HG03520 (cell line): ENCODE measurements at regions not wholly inside any gene's neighbourhood (a gene's known extent, or its start where the extent isn't known, plus 50 kb on each side); places are given as distances from the start of the nearest gene placed in this dataset.
"Not testable (repeated sequence)": the region's sequence is repeated elsewhere in the genome, so short reads cannot be mapped to it uniquely, and the experiment has no call there.

Experiments
- ATAC-seq: cut with Tn5 transposase; IDR thresholded peaks from one replicate; pipeline ENCODE4 v1.9.1; 2021; ENCODE audit warnings: mild to moderate bottlenecking, moderate library complexity; ENCODE audit not compliant: unreplicated experiment

DNA sequence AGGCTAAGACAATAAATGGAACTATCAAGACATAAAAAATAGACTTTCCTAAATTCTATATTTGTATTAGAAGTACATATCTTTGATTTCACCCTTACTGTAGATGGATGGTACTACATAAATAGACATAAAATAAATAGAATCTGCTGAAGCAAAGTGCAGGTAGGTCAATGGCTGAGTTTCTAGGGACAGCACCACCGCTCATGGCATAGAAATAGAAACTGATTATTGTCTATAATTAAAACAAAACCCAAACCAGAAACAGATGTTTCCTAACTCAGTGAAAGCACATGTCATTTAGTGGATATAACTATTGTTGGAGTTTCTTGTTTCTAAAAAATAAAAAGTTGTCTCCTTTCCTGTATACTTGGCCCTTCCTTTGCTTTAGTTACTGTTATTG lies 387.3 kb upstream of the ADGRL3 start:
- no peak for ATAC-seq

DNA sequence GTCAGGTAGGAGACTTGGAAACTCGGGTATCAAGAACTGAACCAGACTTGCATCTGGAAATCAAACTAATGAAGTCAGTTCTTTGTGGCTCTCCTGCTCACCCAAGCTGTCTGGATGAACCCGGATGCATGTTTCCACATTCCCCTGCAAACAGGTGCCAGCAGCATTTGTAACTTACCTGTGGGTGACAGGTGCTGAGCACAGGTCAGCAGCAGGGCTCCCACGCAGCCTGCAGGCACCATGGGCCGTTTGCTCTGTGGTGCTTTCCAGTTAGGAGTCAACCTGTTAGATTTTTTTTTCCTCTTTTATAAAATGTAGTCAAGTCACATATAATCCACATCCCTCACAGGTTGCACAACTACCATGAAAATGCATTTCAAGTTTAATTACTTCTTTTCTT lies 385.6 kb upstream of the ADGRL3 start:
- ATAC-seq = no peak

DNA sequence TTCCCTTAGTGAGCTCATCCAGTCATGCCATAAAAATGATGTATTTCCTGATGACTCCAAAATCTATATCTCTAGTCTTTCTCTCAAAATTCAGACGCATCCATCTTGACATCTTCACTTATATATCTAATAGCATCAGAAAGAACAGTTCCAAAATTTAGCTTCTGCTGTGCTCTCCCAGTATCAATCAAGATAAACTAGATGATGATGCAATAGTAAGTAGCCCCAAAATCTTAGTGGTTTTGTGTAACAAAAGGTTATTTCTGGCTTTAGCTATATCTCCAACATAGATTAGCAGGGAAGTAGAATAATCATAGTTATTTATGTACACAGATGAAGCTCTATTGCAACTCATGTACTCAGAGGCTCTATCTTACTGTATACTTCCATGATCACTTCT lies 382.5 kb upstream of the ADGRL3 start:
- ATAC-seq = no peak

DNA sequence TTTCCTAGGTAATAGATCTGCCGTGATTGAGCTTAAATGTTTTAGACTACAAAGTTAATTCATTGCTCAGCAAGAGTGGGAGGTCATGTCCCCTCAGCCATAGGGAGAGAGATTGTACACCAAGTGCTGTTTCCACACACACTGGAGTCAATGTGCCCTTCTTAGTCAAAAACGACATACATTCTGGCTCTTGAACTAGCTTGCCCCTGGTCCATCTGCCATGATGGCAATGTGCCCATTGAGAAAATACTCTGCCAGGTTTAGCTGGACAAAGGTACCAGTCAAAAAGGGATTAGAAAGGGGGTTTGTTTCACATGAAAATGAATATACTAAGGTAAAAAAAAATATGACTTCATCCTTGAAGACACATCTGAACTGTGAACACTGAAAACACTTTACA lies 377.1 kb upstream of the ADGRL3 start:
- ATAC-seq = no peak

DNA sequence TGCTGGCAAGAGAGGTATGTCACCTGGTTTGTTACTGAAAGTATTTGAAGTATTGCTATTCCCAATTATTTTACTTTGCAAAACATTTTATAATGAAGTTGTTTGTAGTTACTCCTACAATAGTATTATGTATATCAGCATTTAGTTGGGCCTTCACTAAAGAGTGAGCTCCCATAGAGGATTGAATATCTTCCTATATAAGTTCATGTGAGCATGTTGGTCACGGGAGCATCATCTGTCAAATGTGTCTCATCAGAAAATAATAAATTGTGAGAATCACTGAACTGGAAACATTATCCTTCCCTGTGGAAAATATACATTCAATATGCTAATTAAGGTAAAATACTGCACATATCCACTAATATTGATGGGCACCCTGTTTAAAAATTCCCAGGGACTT lies 360.1 kb upstream of the ADGRL3 start:
- ATAC-seq = no peak

DNA sequence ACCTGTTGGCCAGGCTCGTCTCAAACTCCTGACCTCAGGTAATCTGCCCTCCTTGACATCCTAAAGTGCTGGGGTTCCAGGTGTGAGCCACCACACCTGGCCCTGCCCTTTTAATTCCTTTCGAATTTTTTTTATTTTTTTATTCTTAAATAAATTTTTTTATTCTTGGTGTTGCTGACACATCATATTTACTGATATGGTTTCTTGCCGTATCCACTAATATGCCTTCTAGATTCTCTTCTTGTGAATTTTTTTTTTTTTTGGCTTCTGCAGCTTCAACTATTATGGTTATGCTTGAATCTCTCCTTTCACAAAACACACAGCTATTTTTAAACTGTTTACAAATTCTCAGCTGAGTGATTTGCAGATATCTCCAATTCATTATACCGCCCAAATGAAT lies 353.4 kb upstream of the ADGRL3 start:
- ATAC-seq = no peak

DNA sequence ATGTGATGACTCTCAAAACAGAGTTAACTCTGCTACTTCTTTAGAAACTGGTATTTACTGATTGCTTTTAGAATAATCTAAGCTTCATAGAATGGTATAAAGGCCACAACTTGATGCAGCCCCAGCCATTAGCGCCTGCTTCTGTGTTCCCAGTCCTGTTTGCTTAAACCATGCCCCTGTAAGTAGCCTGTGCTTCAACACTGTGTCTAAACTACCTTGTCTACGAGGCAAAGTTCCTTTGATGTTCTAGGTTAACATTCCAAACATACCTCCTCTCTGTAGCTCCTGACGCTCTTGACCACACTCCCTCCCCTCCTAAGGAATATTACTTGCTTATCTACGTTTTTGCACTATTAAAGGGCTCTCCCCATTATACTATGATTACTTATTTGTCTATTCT lies 352.5 kb upstream of the ADGRL3 start:
- ATAC-seq = no peak

DNA sequence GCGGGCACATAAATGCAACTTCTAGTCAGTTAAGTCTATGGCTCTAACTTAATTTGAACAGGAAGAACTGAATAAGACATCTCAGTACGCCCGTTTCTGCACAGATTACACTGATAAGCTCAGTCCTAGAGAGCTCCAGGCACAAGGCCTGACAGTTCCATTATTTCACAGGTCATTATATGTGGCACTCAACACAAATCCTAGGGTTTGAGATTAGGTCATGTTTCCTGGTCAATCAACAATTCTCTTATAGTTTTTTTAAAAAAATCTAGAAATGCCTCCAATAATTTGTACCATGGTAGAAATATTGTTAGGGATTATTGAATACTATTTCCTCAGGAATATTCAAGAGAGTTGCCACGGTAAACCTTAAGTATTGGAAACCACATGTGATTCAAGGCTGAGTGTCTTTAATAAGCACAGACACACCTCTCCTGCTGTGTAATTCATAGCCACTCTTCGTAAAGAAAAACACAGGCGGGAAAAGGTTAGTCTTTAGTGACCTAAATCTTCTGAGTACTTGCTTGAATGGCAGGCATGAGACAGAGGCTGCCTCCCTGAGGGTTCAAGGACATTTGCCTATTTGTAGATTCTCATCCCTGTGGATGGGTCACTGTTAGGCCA lies 342.9 kb upstream of the ADGRL3 start:
- ATAC-seq = no peak

DNA sequence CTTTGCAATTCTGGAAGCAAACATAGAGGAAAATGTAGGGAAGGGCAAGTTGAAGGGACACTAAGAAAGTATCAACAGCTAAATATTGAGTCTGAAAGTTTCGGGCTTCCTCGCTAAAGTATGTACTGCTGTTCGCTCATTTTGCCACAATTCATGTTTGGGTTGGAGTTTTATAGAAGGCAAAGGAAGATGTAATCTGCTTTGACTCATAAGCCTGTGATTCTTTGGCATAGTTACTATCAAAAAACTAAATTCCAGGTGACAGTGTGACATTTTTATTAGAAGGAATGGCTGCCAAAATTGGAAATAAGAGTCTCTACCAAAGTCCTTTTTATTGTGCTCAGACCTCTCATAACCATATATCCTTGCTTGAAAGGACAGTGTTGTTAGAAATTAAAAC lies 336.7 kb upstream of the ADGRL3 start:
- ATAC-seq = no peak

DNA sequence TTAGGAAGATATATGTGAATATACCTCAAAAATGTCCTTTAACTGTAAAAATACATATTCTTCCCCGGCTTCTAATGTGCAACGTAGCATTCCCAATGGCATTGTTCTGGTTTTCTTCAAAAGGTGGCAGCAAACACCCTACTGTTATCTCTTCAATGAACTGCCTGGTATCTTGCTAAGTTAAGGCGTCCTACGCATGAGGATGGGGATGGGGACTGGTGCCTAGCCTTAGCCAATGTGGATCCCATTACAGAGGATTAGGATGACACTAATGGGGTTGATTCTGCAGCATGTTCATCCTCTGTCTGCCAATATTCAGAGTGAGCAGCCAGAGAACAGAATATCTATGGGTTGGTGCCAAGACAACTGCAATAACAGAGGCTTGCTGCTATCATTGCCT lies 334.9 kb upstream of the ADGRL3 start:
- no peak for ATAC-seq

DNA sequence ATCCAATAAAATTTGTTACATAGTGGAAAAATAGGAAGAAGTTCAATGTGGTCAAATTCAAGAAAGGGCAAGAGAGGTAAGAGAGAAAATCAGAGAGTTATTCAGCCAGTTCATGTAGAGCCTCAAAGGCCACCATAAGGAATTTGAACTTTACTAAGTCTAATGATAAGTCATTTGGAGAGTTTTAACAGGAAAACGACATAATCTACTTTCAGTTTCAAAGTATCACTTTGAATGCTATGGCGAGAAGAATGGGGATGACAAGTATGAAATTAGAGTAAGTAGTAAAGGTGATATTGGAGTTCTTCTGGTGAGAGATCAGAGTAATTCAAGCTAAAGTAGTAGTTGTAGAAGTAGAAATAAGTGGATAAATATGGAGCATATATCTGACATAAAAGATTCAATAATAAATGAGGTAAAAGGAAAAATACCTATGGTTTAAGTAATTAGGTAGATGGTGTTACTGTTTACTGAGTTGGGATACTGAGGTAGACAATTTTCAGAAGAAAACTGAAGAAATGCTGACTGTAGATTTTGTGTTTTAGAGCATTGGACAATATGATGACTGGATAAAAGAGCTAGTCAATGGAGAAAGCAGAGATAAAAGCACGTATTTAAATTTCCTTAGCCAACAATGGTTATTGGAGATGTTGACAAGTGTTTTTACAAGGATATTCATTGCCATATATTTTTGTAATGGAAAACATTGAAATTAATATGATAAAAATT lies 331.7 kb upstream of the ADGRL3 start:
- no peak for ATAC-seq

DNA sequence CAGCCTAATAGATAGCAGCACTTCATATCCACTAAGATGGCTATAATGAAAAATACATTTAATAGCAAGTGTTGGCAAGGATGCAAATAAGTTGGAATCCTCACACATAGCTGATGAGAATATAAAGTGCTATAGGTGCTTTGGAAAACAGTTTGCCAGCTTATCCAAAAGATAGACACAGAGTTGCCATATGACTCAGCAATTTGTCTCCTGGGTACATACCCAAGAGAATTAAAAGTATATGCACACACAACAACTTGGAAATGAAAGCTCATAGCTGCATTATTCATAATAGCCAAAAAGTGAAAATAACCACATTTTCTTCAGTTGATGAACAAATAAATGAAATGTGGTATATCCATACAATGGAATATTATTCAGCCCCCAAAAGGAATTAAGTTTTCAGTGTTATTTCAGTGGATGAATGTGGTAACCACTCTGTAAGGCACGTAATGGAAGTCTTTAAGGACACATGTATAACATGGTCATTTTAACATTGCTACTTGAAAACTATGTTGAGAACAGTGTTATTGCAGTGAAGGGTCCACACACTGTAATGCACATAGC lies 320.9 kb upstream of the ADGRL3 start:
- ATAC-seq = no peak

DNA sequence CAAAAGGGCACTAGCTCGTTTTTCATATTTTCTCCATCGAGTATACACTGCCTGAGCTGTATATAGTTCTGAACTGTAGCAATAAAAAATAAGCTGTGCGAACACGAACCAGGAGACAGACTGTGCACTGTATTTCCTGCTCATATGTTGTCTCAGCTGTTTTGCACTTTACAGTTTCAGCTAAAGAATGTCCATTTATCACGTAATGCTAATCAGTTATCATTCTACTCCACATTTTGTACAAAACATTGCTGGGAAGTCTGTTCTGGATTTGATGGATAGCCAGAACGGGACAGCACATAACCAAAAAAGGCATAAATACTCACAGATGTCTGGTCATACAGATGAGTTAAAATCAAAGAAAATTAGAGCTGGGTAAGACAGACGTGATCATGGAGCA lies 315.5 kb upstream of the ADGRL3 start:
- no peak for ATAC-seq

DNA sequence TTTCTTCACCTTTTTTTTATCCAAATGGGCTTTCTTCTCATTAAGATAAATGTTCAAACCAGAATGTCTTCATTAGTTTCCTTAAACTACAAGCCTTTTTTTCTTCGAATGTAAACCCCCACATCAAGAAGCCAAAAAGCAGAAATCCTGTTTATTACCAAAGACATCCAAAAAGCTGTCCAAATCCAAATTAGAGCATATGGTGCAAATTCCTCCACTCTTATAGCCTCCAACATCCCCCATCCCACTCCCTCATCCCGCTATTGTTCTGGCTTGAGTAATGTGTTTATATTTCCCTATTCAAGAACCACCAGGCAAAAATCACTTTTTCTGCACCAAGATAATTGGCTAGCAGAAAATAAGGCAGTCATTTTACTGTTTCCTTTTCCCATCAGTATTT lies 315.1 kb upstream of the ADGRL3 start:
- ATAC-seq = no peak

DNA sequence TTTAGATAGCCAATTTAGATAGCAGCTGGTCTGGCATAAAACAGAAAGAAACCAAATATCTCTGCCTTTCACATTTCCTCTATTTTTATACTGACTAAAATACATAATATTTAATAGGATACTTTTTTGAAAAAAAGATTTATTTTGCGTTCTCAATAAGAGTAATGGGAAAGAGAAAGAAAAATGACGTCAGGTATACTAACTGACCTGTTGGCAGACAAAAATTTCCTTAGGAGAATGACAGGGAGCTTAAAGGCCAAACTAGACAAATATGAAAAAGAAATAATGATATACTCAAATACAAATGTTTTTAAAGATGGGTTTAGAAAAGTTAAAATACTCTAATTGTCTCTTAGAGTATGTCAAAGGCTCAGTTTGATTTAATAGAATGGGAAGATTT lies 309.4 kb upstream of the ADGRL3 start:
- no peak for ATAC-seq

DNA sequence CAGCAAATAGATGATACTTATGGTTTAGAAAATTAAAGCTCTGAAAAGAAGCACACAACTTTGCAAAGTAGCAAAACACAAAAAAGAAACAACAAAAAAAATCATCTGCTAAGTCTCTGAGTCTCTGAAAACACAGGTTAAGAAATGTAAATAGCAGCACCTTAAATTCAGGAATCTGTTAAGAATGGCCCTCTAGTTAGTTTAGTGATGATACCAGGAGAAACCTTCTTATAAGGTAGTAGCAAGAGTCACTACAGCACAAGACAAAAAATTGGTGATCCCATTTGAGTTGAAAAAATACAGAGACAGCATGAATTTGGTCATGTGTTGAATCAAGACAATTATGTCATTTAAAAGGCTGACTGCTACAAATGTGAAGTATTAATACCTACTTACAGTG lies 308.2 kb upstream of the ADGRL3 start:
- no peak for ATAC-seq

DNA sequence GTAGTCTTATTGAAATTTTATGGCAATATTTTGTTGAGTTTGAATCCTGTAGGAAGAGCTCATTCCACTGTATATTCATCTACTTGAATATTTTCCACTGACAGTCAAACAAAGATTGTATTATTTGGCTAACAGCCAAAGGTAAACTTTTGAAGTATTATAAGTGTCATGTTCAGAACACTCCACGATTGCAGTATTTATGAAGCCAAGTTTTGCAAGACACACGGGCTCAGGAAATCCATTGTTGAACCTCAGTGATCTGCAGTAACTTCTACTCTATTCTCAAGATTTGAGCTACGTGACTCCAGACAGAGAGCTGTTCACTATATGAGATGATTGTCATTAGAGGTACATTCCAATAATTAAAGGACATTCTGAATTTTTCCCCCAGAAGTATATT lies 302.7 kb upstream of the ADGRL3 start:
- no peak for ATAC-seq

DNA sequence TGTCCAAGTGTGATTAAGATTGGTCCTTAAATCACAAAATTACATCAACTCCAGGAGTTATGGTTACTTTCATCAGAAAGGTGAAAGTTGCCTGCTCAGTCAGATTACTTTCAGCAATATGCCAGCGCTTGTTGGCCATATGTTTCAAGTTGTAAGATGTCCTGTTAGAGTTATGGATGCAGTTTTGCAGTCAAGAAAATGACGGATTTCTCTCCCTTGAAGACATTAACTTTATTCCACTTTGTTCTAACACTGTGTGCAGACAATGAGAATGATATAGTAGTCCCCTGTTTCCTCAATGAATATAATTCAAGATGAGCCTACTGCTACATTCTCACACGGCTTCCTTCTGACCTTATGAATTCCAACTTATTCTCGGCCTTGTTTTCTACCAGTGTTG lies 295.0 kb upstream of the ADGRL3 start:
- ATAC-seq = no peak

DNA sequence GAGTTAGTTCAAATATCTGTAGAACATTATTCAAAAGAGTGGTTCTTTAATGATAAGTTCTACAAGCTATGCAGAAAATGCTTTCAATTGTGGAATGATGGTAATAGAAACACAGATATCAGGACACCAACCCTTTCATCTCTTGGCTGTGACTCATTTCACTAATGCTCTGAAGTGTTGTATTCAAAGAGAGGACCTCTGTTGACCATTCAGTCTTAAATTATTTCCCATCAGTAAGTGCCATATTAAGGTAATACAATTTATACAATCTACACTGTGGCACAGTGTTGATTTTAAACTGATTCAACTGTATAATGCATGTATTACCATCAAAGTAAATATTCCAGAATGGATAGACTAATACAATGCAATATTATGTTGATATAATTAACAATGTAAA lies 289.0 kb upstream of the ADGRL3 start:
- no peak for ATAC-seq

DNA sequence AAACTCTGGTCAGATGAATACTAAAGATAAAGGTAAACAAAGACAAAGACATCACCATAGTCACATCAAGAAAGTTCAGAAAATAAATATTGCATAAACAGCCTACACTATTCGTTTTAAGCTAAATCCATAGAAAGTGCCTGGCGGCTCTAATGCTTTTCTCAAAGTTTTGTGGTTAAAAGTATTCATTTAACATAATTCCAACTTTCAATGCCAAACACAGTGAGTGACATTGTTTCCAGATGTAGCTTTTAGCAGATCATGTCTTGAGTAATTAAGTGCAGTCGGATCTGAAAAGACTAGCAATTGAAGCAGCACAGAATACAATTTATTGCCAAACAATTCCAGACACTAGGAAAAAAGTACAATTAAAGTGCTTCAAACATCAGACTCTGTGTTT lies 287.1 kb upstream of the ADGRL3 start:
- ATAC-seq = no peak

DNA sequence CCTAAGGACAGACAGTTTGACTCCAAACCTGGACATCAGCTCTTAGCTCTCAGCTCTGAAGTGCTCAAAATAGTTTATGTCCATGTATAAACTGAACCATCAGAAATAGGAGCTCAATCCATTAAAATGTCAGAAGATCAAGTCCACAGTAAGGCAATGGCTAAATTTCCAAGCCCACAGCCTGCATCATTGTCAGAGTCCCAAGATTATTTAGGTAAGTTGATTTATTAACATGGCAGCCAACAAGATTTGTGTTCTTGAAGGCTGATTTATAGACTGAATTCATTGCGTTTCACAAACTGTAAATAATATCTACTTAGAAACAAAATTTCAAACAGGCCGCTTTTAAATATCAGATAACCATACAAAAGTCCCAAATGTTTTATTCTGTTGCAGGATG lies 286.5 kb upstream of the ADGRL3 start:
- no peak for ATAC-seq

DNA sequence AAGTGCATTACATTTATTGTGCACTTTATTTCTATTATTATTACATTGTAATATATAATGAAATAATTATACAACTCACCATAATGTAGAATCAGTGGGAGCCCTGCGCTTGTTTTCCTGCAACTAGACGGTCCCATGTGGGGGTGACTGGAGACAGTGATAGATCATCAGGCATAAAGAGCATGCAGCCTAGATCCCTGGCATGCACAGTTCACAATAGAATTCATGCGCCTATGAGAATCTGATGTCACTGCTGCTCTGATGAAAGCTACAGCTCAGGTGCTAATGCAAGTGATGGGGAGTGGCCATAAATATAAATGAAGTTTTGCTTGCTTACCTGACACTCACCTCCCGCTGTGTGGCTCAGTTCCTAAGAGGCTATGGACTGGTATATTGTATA lies 278.4 kb upstream of the ADGRL3 start:
- not testable (repeated sequence) for ATAC-seq

DNA sequence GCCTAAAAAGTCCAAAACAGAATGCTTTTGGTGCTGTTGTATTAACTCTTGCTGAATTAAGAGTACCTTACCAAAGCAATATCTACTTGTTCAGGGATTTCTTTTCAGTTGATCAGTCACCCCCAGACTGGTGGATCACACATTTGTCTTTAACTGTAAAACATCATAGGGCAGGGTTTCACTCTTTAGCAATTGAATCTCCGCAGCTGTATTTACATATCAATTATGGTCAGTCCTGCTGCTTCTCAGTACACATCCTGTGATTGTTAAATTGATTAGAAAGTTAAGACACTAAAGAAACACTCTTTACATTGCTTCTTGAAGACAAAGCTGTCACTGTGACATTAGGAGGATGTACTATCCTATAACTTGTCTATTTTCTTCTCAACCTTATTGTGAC lies 277.1 kb upstream of the ADGRL3 start:
- ATAC-seq = no peak
